Suprapubic skin (tissue), 4 donors: ENCODE measurements at regions not wholly inside any gene's neighbourhood (a gene's known extent, or its start where the extent isn't known, plus 50 kb on each side); places are given as distances from the start of the nearest gene placed in this dataset.

Experiments
- CTCF ChIP-seq, 2 donors: fragments of 200-600 bp in 1 of 2; fragments of 450-650 bp in 1 of 2; sonication (generic) in 1 of 2; IDR thresholded peaks; one replicate each; pipeline ENCODE4 v1.5.1; 2016 to 2019; ENCODE audit warnings: antibody characterized with exemption in 2 of 2, mild to moderate bottlenecking in 1 of 2, moderate library complexity in 1 of 2
- EP300 ChIP-seq: sonication (generic); formaldehyde crosslinking; IDR thresholded peaks from one replicate; pipeline ENCODE4 v1.6.1; 2017; ENCODE audit warnings: antibody characterized with exemption
- POLR2AphosphoS5 ChIP-seq, 3 donors: sonication (generic); formaldehyde crosslinking; IDR thresholded peaks; one replicate each; pipeline ENCODE4 v1.6.1; 2017; ENCODE audit warnings: antibody characterized with exemption in 3 of 3

GRCh38 chr2:199703199-199703598 lies 147.8 kb downstream of the FTCDNL1 start:
- TF ChIP-seq POLR2AphosphoS5 (IDR thresholded peaks at IDR 0.05) (no peak), EP300 (no peak), CTCF (IDR thresholded peaks at IDR 0.05) (no peak)
